HS-27A (cell line): ENCODE measurements at regions not wholly inside any gene's neighbourhood (a gene's known extent, or its start where the extent isn't known, plus 50 kb on each side); places are given as distances from the start of the nearest gene placed in this dataset.
A peak's percentile ranks its signal among the peaks of the same experiment; 100 is the strongest.
"Not testable (repeated sequence)": the region's sequence is repeated elsewhere in the genome, so short reads cannot be mapped to it uniquely, and the experiment has no call there.

Source experiments
- DNase-seq: peaks from one replicate; pipeline ENCODE4 v3.0.0-alpha.2; 2012; ENCODE audit warnings: low read depth, missing footprints

- DNase-seq = no peak
These were observed 142.8 kb downstream of the NECTIN1 start for GRCh38 chr11:119586181-119586580.

GRCh38 chr11:119585043-119585781, 143.8 kb downstream of the NECTIN1 start:
- no peak for DNase-seq

DNA sequence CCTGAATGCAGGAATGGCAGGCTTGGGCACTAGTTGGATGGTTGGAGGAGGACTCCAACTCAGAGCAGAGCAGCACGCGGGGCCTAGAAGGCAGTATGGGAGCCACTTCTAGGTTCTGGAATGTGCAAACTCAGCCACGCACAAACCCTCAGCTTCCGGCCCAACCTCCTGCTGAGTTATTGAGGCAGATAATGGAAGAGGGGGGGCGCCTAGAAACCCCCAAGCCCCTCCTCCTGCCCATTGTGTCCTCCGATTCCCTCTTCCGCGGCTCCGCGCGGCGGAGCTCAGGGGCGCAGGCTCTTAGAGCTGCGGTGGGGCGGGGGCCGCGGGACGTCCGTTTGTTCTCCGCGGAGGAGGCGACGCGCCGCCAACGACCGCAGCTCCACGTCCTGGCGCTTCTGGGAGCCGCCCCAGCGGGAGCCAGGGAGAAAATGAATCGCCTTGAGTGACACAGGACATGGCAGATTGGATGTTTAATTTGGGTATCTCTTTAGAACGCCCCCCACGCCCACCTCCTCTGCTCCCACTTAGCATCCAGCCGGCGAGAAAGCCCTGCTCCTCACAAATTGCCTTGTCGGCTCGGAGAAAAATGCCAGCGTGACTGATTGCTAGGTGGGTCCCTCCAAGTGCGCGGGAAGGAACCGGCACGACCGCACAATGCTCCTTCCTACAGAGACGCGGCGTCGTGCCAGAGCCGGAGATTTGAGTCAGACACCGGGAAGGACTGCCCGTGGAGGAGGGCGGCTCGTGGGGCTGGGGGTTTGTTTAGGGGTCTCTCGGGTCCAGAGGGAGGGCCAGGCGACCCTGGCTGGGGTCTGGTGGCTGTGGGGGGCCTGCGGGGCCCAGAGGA, 144.6 kb downstream of the NECTIN1 start:
- peak; percentile 57 for DNase-seq

DNA sequence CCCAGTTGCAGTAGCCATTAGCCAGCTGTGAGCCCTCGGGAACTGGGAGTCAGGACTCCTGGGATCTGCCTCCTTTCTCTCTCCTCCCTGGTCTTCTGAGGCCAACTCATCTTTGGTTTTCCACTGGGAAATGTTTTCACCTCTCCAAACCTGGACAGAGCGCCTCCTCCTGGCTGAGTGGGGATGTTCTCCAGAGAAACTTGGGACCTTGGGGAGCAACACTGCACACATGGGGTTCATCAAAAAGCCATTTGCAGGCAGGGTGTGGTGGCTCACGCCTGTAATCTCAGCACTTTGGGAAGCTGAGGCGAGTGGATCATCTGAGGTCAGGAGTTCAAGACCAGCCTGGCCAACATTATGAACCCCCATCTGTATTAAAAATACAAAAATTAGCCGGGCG, 145.4 kb downstream of the NECTIN1 start:
- no peak for DNase-seq

- DNase-seq = not testable (repeated sequence)
These were observed 147.6 kb downstream of the NECTIN1 start for GRCh38 chr11:119581396-119581795.

- DNase-seq = no peak
These were observed 148.2 kb downstream of the NECTIN1 start for GRCh38 chr11:119580751-119581150.

DNA sequence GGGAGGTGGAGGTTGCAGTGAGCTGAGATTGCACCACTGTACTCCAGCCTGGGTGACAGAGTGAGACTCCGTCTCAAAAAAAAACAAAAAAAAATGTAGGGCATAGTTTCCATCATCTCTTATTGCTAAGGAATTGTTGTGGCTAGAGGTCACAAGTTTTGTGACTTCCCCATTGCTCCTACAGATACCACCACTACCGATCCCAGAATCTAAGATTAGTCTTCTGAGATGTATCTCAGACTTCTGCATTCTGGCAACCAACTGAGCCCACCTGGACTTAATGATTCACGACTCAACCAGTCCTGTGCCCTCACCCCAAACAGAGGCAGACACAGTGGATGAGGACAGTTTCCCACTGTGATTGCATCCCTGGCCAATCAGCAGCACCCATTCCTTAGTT, 148.9 kb downstream of the NECTIN1 start:
- no peak for DNase-seq

GRCh38 chr11:119578521-119579191, 150.3 kb downstream of the NECTIN1 start:
- no peak for DNase-seq

- no peak for DNase-seq
These were observed 150.9 kb upstream of the THY1 start for GRCh38 chr11:119573858-119574257.

- DNase-seq = no peak
These were observed 149.8 kb upstream of the THY1 start for GRCh38 chr11:119572481-119573424.

DNA sequence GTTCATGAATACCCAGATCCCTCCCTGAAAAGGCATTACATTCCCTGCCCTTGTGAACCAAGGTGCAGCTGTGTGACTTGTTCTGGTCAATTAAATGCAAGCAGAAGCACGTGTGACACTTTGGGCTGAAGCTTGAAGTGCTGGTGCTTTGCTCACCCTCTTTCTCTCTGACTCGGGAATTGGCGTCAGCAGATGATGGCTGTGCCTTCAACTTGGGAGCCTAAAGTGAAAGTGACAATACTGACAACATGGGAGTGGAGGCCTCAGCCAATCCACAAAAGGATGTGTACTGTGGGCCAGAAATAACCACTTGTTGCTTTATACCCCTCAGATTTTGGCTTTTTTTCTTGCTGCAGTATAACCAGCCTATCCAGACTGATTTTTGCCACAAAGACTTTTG, 148.3 kb upstream of the THY1 start:
- no peak for DNase-seq

GRCh38 chr11:119567688-119568582, 145.0 kb upstream of the THY1 start:
- peak; percentile 9 for DNase-seq

DNA sequence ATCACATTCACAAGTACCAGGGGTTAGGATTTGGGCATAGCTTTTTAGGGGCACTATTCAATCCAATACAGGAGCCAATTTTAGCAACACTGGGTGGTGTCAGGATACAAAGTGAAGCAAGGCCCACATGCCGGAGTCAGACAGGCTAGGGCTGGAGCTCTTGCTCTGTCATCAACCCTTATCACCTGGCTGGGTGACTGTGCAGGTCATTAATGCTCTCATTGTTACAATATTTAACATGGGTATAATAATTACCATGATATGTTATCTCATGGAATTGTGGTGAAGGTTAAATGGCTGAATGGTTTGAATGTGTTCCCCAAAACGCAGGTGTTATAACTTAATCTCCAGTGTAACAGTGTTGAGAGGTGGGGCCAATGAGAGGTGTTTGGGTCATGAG, 143.3 kb upstream of the THY1 start:
- DNase-seq = no peak

DNA sequence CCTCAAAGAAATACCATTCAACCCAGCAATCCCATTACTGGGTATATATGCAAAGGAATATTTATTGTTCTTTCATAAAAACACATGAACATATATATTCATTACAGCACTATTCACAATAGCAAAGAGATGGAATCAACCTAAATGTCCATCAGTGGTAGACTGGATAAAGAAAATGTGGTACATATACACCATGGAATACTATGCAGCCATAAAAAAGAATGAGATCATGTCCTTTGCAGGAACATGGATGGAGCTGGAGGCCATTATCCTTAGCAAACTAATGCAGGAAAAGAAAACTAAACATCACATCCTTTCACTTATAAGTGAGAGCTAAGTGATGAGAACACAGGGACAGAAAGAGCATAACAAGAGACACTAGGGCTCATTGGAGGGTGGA, 142.7 kb upstream of the THY1 start:
- DNase-seq = not testable (repeated sequence)

- no peak for DNase-seq
These were observed 138.0 kb upstream of the THY1 start for GRCh38 chr11:119560961-119561360.

GRCh38 chr11:119560291-119560690, 137.3 kb upstream of the THY1 start:
- DNase-seq = no peak

DNA sequence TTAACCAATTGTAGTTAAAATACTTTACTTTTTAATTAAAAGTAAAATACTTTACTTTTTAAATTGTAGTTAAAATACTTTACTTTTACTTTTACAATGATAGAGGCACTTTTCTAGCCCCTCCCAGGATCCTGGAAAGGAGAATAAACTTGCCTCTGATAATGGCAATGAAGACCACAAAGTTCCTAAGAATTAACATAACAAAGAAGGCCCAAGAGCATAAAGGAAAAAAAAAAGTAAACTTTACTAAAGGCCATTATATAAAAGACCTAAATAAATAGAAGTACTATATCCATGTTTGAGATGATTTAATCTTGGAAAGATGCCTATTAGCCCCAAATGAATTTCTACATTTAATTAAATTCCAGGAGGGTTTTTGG, 129.1 kb upstream of the THY1 start:
- no peak for DNase-seq

DNA sequence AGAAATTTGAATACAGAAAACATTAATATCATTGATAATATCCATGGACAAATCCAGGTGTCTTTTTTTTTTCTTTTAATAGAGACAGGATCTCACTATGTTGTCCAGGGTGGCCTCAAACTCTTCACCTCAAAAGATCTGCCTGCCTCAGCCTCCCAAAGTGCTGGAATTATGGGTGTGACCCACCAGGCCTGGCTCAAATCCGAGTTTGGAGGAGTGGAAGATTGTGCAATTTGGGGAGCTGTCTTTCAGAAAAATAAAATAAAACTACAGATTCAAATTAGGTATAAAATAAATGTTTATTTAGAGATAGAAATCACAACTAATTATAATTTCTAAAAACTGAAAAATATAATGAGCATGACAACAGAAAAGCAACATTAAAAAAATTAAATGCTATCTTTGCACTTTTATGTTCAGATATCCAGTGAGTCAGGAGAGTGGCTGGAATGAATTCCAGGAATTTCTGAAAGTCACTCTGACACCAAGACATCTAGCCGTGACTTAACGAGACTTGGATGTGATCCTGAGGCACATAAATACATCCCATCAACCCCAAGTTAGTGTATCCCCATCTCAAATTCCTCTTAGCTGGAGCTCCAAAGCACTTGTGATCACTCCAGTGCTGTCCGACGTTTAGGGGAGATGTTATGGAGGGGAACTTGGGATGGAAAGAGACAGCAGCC, 128.6 kb upstream of the THY1 start:
- no peak for DNase-seq

DNA sequence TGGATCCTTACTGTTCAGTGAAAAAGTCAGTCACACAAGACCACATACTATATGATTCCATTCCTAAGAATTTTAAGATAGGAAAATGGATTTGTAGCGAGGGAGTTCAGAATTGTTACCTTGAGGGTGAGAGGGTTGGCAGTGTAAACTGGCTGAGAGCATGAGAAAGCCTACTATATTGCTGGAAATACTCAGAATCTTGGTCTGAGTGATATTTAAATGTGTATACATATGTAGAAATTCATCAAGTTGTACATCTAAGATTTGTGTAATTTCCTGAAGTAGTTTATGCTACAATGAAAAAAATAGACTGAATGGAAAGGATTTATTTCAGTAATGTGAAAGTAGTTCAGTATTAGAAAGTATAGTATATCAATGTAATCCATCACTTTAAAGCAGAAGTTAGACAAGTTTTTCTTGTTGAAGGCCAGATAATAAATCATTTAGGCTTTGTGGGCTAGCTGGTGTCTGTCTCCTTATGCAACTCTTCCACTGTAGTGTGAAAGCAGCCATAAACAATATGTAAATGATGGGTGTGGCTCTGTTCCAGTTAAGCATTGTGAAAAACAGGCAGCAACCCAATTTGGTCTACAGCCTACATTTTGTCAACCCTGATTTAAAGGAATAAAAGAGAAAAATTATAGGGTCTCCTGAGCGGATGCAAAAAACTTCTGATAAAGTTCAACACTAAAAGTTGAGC, 127.2 kb upstream of the THY1 start:
- DNase-seq = no peak
